OCI-LY7 (cell line): ENCODE measurements at regions not wholly inside any gene's neighbourhood (a gene's known extent, or its start where the extent isn't known, plus 50 kb on each side); places are given as distances from the start of the nearest gene placed in this dataset.

ENCODE experiments used
- BruUV-seq: library from RNA; stranded (reverse); fragments of 400-500 nt; replicated peaks from 2 replicates; lab custom pipeline; 2021; lab: Mats Ljungman, UMichigan
- CTCF ChIA-PET: fragments of 300-600 bp; sonication (Branson Sonifier 250); formaldehyde crosslinking; loops from one replicate; lab custom pipeline; 2022; ENCODE audit warnings: antibody characterized with exemption; ENCODE audit not compliant: unreplicated experiment; lab: Charles Lee
- POLR2A ChIA-PET: fragments of 300-600 bp; sonication (Branson Sonifier 250); formaldehyde crosslinking; loops from one replicate; lab custom pipeline; 2022; ENCODE audit warnings: antibody characterized with exemption; lab: Charles Lee
- DNase-seq: peaks from one replicate; pipeline ENCODE4 v3.0.0-alpha.2; 2015; ENCODE audit warnings: low spot score
- H2AFZ ChIP-seq: fragments of 200-600 bp; sonication (generic), shearing (Covaris generic); 2 replicates; pipeline ENCODE4 v1.6.1; 2014; ENCODE audit warnings: mild to moderate bottlenecking, antibody characterized with exemption, low read length, moderate library complexity
- H3K27ac ChIP-seq: fragments of 200-600 bp; sonication (generic); 2 replicates; pipeline ENCODE4 v1.5.1; 2014; ENCODE audit warnings: mixed run types, low read depth, mild to moderate bottlenecking, moderate library complexity, low read length, inconsistent platforms; ENCODE audit not compliant: poor library complexity, severe bottlenecking
- H3K36me3 ChIP-seq: fragments of 200-600 bp; sonication (generic); 2 replicates; pipeline ENCODE4 v1.6.1; 2014; ENCODE audit warnings: mild to moderate bottlenecking, antibody characterized with exemption, low read length, moderate library complexity, mixed read lengths; ENCODE audit not compliant: insufficient read depth
- H3K4me1 ChIP-seq: fragments of 200-600 bp; sonication (generic); 2 replicates; pipeline ENCODE4 v1.5.1; 2014; ENCODE audit warnings: mild to moderate bottlenecking, low read length; ENCODE audit not compliant: insufficient read depth, poor library complexity, severe bottlenecking
- H3K4me2 ChIP-seq: fragments of 200-600 bp; sonication (generic); 2 replicates; pipeline ENCODE4 v1.6.1; 2014; ENCODE audit warnings: mild to moderate bottlenecking, low read length
- H3K4me3 ChIP-seq: fragments of 200-600 bp; sonication (generic); 2 replicates; pipeline ENCODE4 v1.5.1; 2014; ENCODE audit warnings: mild to moderate bottlenecking, low read depth, low read length; ENCODE audit not compliant: poor library complexity, severe bottlenecking
- H3K79me2 ChIP-seq: fragments of 200-600 bp; sonication (generic); 2 replicates; pipeline ENCODE4 v1.6.1; 2016; ENCODE audit warnings: low read depth, mild to moderate bottlenecking, low read length, moderate library complexity, mixed read lengths; ENCODE audit not compliant: insufficient read depth
- H3K9me2 ChIP-seq: fragments of 200-600 bp; sonication (generic); 2 replicates; pipeline ENCODE4 v1.6.1; 2016; ENCODE audit warnings: mild to moderate bottlenecking, low read length, mixed read lengths; ENCODE audit not compliant: insufficient read depth
- H3K9me3 ChIP-seq: fragments of 200-600 bp; sonication (generic); 2 replicates; pipeline ENCODE4 v1.6.1; 2014; ENCODE audit warnings: mild to moderate bottlenecking, mixed run types, low read length, mixed read lengths
- H4K20me1 ChIP-seq: fragments of 200-600 bp; sonication (generic); 2 replicates; pipeline ENCODE4 v1.6.1; 2014; ENCODE audit warnings: mild to moderate bottlenecking, antibody characterized with exemption, low read length, moderate library complexity, mixed read lengths; ENCODE audit not compliant: insufficient read depth
- CTCF ChIP-seq: fragments of 200-600 bp; sonication (generic); conservative IDR thresholded peaks from 2 replicates; pipeline ENCODE4 v1.5.1; 2014; ENCODE audit warnings: mild to moderate bottlenecking, antibody characterized with exemption, low read length, moderate library complexity, mixed read lengths
- EZH2phosphoT487 ChIP-seq: fragments of 200-600 bp; sonication (generic); IDR thresholded peaks from 2 replicates; pipeline ENCODE4 v1.6.1; 2018; ENCODE audit warnings: low read depth, borderline replicate concordance, mild to moderate bottlenecking, mixed run types, antibody characterized with exemption, low read length, moderate library complexity, mixed read lengths
- intact Hi-C: fragments of 100-400 bp; cut with micrococcal nuclease; formaldehyde crosslinking; loops from one replicate; pipeline ENCODE4 v1.10.0; 2022; ENCODE audit not compliant: unreplicated experiment

GRCh38 chr4:19497705-19498104 lies 754.0 kb upstream of the SLIT2 start:
- Histone ChIP-seq H2AFZ (no peak overlapping the region), H4K20me1 (no peaks in the 10 kb centered on the region), H3K4me1 (no peaks in the 10 kb centered on the region), H3K9me2 (no peaks in the 10 kb centered on the region), H3K4me3 (no peak overlapping the region), H3K27ac (no peak overlapping the region), H3K9me3 (no peaks in the 10 kb centered on the region), H3K4me2 (no peak overlapping the region), H3K79me2 (no peaks in the 10 kb centered on the region), H3K36me3 (no peaks in the 10 kb centered on the region)
- CTCF ChIA-PET, result no interaction called here
- POLR2A ChIA-PET, result interaction anchor here (0.6 to 1.3 kb wide), 2 partner anchors 15 to 20 kb away, joined by 3 to 4 read pairs; no protein-coding TSS in a partner anchor
- TF ChIP-seq CTCF (no peak), EZH2phosphoT487 (no peak)
- intact Hi-C loops, result no loop called here
- BruUV-seq, result no TSS peak
- no peak for DNase-seq

GRCh38 chr4:19496756-19497155 lies 754.9 kb upstream of the SLIT2 start:
- H3K4me3 ChIP-seq, result no peak overlapping the region
- ChIA-PET POLR2A (interaction anchor here (1.3 kb wide), 1 partner anchor 14 kb away, joined by 4 read pairs; no protein-coding TSS in a partner anchor), CTCF (no interaction called here)
- no peaks in the 10 kb centered on the region for H3K9me2 ChIP-seq
- no peaks in the 10 kb centered on the region for H3K4me1 ChIP-seq
- no peaks in the 10 kb centered on the region for H4K20me1 ChIP-seq
- no TSS peak for BruUV-seq
- H3K9me3 ChIP-seq, result no peaks in the 10 kb centered on the region
- TF ChIP-seq EZH2phosphoT487 (no peak), CTCF (no peak)
- H3K36me3 ChIP-seq, result no peaks in the 10 kb centered on the region
- H3K79me2 ChIP-seq, result no peaks in the 10 kb centered on the region
- no peak overlapping the region for H3K4me2 ChIP-seq
- no peak for DNase-seq
- no peak overlapping the region for H3K27ac ChIP-seq
- no peak overlapping the region for H2AFZ ChIP-seq
- intact Hi-C loops, result no loop called here

DNA sequence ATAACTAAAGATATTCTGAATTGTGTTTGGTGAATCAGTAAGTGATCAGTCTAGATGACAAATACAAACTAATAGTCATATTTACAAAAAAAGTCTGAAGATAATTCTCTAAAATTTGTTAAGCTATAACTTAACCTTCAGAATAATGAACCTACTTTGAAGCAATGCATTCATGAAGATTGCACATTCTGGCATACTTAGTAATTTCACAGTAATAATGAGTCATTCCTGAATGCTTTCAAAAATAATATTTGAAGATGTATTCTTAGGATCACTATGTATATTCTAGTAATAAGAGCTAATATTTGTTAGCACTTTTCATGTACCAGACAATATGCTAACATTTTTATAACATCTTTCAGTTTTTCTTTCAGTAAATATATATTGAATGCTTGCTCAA lies 756.7 kb upstream of the SLIT2 start:
- Histone ChIP-seq H3K4me1 (no peaks in the 10 kb centered on the region), H3K27ac (no peak overlapping the region), H3K4me2 (no peak overlapping the region), H4K20me1 (no peaks in the 10 kb centered on the region), H3K4me3 (no peak overlapping the region), H2AFZ (no peak overlapping the region), H3K36me3 (no peaks in the 10 kb centered on the region), H3K79me2 (no peaks in the 10 kb centered on the region), H3K9me2 (no peaks in the 10 kb centered on the region), H3K9me3 (no peaks in the 10 kb centered on the region)
- BruUV-seq, result no TSS peak
- POLR2A ChIA-PET, result no interaction called here
- no peak for TF ChIP-seq EZH2phosphoT487
- TF ChIP-seq CTCF, result no peak
- CTCF ChIA-PET, result no interaction called here
- intact Hi-C loops, result no loop called here
- DNase-seq, result no peak
